ENCODE measurements at regions not wholly inside any gene's neighbourhood (a gene's known extent, or its start where the extent isn't known, plus 50 kb on each side); places are given as distances from the start of the nearest gene placed in this dataset.

DNA sequence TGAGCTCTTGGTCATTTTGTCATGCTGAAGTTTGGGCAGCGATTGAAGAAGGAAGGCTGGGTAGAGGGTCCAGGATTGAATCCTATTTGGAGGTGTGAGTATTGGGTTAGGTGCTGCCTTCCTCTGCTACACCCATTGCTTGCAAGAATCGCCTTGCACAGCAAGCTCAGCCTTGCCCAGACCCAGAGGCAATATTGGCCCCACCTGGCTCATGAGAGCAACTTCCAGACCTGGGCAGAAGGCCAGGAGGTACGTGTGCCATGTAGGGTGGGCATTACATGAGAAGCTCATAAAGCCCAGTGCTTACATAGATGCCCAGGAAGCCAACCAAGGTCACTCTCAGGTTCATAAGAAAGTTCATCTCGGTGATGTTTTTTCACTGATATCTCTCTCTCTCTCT is 718.0 kb downstream of the EFNB2 start:
- no peak for DNase-seq (ENCODE audit: extremely low read depth in 1 of 2, low read depth in 1 of 2)

DNA sequence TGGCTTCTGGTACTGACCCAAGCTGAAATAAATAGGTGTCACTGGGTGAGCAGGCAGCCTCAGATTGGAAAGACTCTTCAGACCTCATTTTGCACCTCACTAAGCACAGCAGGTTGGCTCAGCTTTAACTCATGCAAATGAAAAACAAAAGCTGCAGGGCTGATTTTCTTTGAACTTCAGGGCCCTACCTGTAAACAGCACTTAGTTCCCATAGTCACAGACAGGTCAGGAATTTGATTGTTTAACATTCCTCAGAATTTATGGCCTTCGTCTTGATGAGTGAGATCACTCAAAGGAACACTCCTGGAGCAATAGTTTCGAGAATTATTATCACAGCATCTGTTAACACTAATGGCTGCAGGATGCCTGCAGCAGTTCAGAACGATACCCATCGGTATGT is 718.5 kb downstream of the EFNB2 start:
- no peak for DNase-seq (ENCODE audit: extremely low read depth in 1 of 2, low read depth in 1 of 2)

DNA sequence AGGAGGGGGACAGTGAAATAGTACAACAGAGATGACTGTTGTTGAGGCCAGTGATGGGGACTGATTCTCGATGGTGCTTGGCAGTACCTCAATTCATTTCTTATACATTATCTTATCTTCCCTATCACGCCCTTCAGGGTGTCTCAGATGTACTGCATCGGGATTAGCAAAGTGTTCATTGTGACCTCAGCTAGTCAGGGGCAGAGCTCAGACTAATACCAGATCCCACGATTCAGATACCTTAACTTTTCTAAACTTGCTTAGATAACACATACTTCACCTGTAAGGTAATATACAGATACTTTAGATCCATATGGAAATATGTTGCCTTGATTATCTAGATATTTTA is 720.6 kb downstream of the EFNB2 start:
- DNase-seq (ENCODE audit: extremely low read depth in 1 of 2, low read depth in 1 of 2) = no peak

DNA sequence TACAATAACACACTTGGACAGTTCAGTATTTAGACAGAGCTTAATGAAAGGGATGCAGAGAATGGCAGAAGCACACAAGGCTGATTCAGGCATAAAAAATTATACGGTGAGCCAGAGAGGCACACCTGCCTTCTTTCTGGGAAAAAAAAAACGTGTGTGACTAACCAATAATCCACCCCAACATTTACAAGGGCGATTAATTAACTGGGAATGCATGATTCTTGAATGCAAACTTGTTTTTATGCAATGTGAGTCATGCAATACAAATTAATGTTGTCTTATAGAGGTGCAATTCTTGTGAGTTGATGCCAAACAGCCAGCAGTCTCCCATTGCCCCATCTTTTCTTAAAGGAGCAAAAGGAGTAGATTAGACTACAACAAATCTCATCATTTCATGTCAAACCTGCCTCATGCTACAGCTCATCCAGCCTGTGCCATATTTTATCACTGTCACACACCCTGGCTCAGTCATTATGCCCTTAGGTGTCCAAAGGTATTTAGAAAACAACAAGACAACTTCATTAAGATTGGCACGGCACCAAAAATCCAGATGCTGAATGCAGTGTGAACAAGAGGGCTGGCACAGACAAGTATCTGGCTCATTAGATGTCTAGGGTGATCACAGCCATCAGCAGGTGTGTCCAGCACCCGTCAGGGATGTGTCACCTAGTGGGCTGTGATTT is 721.1 kb downstream of the EFNB2 start:
- no peak for DNase-seq (ENCODE audit: extremely low read depth in 1 of 2, low read depth in 1 of 2)

DNA sequence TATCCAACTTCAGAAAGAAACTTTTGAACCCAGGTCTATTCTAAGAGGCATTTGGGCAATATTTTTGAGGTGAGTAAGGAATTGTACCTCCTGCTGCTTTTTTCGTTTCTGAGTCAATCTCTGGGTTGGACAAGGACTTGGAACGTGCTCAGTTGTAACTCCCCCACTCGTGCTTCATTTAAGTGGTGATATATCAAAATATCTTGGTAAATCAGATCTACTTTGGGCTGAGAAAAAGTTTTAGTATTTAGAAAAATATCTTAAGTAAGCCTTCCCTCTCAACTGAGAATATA is 728.9 kb downstream of the EFNB2 start:
- DNase-seq (ENCODE audit: extremely low read depth in 1 of 2, low read depth in 1 of 2) = no peak

DNA sequence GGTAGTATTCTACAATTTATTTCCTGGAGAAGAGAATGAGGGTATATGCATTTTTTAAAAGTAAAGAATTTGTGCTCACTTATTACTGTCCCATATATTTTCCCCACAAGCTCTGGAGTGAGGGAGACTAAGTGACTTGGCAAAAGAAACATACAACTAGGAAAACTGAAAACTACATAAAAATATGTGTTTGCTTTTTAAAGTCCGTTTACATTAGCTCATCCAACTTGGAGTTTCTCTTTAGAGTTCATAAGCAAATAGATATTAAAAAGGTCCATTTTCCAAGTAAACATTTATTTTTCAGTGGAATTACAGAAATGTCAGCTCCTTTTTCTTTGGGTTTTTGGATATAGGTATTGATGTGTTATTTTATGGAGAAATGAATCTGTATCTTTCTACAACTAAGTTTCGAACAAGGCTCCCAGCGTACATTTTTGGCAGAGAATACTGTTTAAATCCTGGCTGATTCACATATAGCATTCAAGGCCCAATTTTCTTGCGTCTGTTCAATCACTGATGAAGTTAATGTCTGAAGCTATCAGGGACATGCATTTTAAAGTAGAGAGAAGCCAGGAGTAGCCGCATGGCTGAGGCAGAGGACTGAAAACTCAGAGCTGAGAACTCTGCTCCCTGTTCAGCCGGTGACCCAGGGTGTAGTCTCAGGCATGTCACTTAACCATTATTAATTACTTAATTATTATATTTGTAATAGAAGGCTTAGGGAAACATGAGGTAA is 729.4 kb downstream of the EFNB2 start:
- DNase-seq (ENCODE audit: extremely low read depth in 1 of 2, low read depth in 1 of 2) = no peak

DNA sequence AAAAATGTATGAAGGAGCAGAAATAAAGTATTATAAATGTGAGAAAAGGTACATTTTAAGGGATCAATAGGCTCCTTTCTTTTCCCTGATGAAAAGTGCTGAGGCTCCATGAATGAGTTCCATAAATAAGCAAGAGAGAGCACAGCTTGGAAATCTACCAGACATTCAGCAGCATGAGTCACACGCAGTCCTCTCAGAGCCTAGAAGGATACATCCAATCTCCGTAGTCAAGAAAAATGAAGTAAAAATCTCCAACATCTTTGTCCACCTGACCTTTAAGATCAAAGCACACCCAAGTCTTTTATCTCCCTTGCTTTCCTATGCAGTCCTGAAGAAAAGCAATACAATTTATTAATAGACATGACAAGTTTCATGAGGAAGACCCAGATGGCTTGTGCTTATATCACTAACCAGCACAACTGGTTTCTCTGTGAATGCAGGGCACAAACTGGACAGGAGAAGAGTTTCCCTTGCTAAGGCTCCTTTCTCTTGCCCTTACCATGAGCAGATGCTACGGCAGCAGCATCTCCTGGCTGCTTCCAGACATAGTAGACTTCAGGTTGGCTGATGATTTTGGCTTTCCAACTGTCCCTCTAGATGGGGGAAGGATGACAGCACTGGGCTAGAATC is 730.8 kb downstream of the EFNB2 start:
- DNase-seq (ENCODE audit: extremely low read depth in 1 of 2, low read depth in 1 of 2) = no peak

DNA sequence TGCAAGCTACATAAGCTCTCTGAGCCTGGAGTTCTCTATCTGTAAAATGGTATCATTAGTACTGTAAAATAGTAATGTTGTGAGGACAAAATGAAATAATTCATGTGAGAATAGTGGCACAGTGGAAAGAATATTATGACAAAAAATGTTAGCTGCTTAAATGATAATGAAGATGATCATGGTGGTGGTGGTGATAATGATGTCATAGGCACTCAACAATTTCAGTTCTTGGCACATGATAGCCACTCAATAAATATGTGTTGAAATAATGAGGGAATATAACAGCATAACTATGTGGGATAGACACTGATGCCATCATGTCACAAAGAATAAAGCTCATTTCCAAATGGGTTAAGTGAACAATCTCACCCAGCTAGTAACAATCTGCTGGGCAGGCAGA is 736.3 kb downstream of the EFNB2 start:
- no peak for DNase-seq (ENCODE audit: extremely low read depth in 1 of 2, low read depth in 1 of 2)

DNA sequence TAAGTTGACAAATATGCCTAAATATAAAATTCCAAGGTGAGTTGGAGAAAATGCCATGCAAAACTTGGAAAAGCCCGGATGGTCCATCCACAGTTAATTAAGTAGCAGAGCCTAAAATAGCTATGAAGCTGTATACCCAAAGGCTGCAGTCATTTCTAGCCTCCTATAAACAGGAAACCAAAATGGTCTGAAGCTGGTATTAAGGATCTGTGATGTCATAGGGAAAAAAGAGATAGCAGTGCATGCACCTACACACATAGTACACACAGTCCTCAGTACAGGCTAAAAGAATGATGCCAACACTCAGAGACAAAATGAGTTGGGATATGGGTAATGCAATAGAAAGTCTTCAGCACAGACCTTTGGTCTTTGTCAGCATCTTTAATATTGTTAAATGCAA is 736.9 kb downstream of the EFNB2 start:
- no peak for DNase-seq (ENCODE audit: extremely low read depth in 1 of 2, low read depth in 1 of 2)

DNA sequence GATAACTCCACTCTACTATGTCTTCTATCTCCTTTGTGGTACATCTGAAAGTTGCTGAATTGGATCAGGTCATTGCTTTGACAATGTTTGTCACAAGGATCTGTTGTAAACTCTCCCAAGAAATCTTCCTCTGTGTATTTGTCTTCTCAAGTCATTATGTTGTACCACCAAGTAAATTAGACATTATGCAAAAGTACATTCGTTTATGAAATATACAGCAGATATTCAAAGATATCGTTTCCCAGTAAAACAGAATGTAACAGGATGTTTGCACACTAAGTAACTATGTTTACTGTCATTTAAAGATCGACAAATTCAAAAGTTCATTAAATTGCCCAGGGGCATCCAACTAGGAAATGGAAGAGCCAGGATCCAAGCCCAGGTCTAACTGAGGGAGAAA is 739.4 kb downstream of the EFNB2 start:
- DNase-seq (ENCODE audit: extremely low read depth in 1 of 2, low read depth in 1 of 2) = no peak

DNA sequence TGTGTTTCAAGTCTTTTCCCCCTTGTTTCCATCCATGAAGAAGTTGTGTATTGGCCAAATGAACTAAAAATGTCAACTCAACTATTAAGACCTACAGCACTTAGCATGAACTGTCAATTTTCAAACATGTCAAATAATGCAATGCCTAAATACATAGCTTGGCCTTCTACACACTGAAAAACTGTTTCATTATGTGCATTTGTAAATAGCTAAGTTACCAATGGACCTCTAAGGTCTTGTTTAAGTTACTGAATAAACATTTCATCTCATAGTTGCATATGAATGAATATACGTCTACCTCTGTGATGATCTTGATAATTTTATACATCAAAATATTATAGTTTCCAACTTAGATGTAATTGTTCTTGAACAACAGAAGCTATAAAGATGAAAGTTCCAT is 744.5 kb downstream of the EFNB2 start:
- DNase-seq (ENCODE audit: extremely low read depth in 1 of 2, low read depth in 1 of 2) = no peak

DNA sequence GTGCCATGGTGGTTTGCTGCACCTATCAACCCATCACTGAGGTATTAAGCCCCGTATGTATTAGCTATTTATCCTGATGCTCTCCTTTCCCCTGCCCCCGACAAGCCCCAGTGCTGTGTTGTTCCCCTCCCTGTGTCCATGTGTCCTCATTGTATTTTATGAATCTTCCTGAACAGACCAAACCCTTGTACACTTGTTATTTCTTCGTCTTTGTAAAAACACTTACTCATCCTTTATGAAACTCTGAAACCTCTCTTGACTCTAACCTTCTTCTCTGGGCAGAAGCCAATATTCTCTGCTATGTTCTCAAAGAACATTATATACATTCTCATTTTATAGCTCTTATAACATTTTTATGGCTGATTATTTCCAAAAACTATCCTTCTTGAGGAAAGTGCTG is 746.9 kb downstream of the EFNB2 start:
- DNase-seq (ENCODE audit: extremely low read depth in 1 of 2, low read depth in 1 of 2) = no peak

DNA sequence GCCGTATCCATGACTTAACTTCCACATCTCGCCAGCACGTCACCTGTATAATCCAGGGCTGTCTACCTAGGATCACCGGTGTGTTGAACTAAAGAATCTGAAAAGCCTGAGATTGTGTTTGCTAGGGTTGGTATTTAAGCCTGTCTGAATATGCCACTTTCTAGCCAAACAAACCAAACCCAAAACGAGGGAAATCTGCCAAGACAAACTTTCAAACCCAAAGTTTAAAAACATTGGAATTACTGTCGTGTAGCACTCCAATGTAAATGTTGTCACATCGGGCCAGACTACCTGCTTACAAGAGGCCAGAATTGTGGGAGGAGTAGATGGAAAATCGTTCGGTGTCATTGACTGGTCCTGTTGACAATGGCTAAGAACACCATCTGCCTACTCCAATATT is 747.8 kb downstream of the EFNB2 start:
- DNase-seq (ENCODE audit: extremely low read depth in 1 of 2, low read depth in 1 of 2) = no peak

DNA sequence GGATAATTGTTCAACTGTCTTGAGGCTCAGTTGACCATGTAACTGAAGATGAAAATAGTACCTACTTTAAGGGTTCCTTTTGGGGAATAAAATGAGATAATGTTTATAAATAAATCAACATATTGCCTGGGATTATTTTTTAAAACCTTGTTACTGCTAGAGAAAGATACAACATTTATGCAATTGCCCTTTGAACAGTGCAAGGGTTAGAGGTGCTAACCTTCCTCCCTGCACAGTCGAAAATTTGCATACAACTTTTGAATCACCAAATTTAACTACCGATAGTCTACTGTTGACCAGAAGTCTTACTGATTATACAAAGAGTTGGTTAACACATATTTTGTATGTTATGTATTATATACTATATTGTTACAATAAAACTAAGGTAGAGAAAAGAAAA is 750.0 kb downstream of the EFNB2 start:
- no peak for DNase-seq (ENCODE audit: extremely low read depth in 1 of 2, low read depth in 1 of 2)

DNA sequence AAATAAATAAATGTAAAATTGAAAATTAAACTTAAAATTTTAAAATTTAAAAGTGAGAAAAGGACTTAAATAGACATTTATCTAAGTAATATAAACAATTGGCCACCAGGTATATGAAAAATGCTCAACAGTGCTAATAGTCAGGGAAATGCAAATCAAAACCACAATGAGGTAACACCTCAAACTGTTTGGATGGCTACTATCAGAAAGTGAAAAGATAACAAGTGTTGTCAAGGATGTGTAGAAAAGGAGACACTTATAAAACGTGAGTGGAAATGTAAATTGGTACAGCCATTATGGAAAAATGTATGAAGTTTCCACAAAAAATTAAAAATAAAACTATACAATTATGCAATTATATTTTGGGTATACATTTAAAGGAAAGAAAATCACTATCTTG is 752.2 kb downstream of the EFNB2 start:
- no peak for DNase-seq (ENCODE audit: extremely low read depth in 1 of 2, low read depth in 1 of 2)

DNA sequence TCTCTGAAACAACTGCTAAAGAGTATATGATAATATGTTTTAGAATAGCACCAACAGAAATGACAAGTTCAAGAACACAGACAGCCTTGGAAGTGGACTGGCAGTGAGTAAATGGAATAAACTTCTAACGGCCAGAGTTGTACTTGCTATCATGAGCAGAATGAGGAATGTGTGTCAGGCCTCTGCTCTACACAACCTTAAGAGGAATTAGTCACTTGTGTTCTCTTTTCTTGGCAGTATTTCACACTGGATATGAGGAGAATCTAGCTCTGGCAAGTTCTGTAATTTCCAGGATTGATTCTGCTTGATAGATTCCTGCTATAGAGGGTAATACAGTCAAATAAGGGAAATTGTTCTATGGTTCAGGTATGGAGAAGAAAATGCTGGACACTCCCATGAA is 757.3 kb downstream of the EFNB2 start:
- DNase-seq (ENCODE audit: extremely low read depth in 1 of 2, low read depth in 1 of 2) = no peak

DNA sequence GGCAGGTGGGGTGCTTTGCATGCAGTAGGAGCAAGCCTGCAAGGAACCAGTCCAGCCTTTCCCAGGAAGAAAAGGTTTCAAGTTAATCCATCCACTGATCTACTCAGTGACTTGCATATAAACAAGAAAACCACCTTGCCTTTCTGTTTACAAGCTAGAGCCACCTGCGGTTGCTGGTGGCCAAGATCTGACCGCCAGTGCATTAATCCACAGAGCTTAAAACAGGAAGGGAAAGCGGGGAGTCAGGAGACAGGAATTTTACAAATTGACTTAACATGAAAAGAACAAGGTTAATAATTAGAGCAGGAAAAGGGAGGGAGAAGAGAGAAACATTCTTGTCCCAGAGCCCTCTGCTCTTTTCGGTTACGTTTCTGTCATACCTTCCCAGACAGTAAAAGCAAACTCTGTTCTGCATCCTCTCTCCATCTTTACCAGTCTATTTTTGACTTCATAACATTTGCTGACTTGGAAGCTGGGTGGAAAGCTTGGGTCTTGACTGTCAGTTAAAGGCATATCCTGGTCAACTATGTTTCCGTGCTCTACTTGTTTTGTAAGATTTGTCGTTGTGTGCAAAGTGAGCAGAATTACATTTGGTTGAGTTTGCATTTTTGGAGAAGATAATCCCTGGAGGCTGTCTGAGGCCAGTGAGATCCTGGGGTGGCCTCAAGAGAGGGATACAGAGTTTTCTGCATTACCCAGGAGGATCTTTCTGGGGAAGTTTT is 760.6 kb downstream of the EFNB2 start:
- DNase-seq (ENCODE audit: extremely low read depth in 1 of 2, low read depth in 1 of 2) = no peak

DNA sequence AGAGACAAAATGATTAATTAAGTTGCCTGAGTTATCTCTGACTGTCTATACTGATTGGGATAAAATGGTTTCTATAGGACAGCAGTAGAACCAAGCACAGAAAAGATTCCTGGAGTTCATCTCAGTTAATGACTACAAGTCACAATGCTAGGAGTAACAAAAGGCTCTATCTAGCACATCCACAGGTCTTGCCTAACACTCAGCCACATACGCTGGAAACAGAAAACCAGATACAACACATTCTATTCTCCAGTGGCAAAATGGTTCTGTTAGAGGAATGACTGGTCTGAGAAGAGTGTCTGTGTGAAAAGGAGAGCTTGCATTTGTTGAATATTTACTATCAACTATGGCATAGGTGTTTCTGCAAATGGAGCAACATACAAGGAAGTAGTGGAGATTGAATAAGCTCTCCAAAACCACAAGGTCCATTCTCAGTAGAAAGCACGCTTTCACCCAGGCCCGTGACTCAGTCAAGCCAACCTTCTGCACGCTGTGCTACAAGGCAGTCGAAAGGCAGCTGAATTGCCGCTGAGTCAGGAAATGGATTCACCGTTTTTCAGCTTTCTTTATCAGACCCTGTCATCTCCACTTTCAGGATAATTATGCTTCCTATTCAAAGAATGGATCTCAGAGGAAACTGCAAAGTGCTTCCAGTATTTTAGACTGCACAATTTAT is 761.5 kb downstream of the EFNB2 start:
- DNase-seq (ENCODE audit: extremely low read depth in 1 of 2, low read depth in 1 of 2) = no peak

DNA sequence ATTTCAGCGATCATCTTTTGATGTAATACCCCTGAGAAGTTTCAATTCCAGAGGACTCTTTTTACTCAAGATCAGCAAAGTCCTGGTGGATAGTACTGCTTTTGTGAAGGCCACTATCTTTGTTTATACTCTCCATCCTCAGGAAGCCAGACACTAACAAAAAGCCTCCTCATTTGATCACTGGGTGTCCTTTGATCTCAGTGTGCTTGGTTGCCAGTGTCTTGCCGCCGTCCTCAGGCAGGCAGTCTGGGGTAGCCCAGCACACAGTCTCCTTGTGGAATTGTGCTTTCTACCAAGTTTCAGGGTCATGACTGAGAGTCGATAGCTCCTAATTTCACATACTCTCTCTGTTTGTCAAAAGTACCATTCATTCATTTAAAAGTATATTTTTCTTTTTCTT is 762.2 kb downstream of the EFNB2 start:
- no peak for DNase-seq (ENCODE audit: extremely low read depth in 1 of 2, low read depth in 1 of 2)

DNA sequence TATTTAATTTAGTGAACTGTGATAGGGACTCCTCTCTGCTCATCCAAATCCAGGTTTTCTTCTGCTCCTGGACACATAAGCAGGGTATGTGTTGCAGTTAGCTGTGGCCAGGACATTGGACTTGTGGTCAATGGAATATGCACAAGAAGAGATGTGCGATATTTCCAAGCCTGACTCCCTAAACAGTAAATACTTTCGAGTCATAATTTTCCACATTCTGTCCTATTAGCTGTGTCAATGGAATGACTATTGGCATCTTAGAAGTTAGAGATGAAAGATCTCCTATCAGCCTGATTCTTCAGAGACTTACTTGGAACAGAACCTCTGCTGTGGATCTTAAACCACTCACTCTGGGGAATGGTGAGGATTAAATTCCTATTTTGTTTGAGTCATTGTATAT is 771.0 kb downstream of the EFNB2 start:
- DNase-seq (ENCODE audit: extremely low read depth in 1 of 2, low read depth in 1 of 2) = no peak

DNA sequence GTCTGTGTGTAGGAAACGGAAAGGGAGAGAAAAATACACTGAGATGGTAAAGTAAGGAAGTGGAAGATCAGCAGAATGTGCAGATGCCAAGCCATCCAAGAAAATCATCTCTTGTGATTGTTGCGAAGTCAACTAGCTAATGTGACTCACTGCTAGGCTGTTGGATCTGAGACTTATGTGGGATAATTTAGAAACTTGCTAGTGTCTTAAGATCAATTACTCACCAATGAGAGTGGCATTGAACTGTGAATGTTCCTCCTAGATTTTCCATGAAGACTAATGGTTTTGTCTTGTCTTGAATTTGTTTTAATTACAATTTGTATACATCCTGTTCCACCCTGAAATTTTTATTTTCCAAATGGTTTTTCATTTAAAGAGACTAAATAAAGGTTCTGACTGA is 771.6 kb downstream of the EFNB2 start:
- DNase-seq (ENCODE audit: extremely low read depth in 1 of 2, low read depth in 1 of 2) = no peak

DNA sequence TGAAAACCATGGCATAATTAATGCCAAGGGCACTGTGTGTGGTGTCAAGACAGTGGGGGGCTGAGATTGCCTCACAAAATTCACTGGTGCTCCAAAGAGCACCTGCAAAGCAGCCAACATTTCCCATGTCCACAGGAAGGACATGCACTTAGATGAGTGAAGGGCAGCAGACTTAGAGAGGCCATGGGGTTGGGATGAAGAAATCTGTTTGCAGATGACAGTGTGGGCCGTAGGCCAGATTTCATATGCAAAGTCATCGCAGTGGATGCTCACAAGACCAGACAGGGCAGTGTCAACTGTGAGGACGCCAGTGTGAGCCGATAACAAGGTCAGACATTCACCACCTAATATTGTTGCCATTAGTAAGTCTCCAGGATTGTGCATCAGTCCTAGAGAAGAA is 773.4 kb downstream of the EFNB2 start:
- DNase-seq (ENCODE audit: extremely low read depth in 1 of 2, low read depth in 1 of 2) = no peak
